Fibroblast of skin of back (primary cell): ENCODE measurements at regions not wholly inside any gene's neighbourhood (a gene's known extent, or its start where the extent isn't known, plus 50 kb on each side); places are given as distances from the start of the nearest gene placed in this dataset.

ENCODE experiments used
- DNase-seq: peaks from one replicate; pipeline ENCODE4 v3.0.0-alpha.2; 2013

DNA sequence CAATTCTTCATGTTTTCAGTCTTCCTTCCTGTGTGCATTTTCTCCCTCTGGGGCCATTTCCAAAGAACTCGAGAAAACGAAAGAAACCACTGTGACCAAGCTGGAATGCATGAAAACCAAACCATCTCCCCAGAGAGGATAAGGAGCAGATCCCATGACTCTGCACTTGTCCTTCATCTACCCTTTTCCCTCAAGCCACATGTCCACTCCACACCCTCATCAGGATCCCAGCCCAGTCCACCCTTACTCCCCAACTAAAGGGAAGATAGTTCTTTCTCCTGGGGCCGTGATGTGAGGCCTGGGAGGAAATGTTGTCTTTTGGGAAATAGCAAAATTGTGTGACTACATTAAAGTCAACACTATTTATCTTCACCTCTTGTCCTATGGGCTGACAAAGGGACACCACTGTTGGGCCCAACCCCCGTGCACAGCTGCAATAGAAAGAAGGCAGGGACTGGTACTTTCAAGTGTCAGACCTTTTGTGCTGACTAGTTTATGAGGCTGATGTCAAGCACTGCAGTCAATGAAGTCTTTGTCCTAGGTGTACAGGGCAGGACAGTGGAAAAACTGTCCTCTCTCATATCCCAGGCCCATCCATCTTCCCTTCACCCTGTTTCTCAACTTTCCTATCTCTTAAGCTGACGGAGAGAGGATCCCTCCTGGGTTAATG is 487.1 kb upstream of the NR2F2 start:
- DNase-seq, result peak; percentile 73

GRCh38 chr15:95845862-95846515 is 484.5 kb upstream of the NR2F2 start:
- DNase-seq, result no peak

GRCh38 chr15:95848126-95848525 is 482.4 kb upstream of the NR2F2 start:
- DNase-seq, result no peak

DNA sequence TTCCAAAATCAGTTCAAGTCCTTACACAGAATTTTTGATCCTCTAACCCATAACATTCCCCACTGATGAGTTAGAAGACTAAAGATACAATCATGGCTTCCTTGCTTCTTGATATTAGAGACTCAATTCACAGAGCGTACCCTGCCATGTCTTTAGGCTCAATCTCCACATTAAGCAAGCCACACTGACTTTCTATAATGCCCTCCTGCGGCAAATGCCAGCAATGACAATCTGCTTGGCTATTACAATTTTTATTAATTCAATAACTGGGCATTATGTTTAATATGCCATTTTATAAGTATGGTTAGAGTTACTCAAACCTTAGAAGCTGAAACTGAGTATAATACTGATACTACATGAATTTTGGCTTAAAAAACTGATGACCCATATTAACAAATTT is 479.7 kb upstream of the NR2F2 start:
- no peak for DNase-seq

DNA sequence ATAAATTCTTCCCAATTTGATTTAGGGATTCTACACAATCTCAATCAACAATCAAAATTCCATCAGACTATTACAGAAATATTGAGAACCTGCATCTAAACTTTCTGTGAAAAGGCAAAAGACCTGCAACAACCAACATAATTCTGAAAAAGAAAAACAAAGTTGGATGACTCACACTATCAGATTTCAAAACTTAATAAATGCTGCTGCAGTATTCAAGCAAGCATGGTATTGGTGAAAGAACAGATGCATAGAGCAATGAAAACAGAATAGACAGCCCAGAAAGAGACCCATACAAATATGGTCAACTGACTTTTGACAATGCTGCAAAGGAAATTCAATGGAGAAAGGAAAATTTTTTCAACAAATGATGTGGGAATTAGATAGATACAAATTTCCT is 477.1 kb upstream of the NR2F2 start:
- peak; percentile 20 for DNase-seq

GRCh38 chr15:95857124-95857757 is 473.3 kb upstream of the NR2F2 start:
- DNase-seq, result peak; percentile 41

DNA sequence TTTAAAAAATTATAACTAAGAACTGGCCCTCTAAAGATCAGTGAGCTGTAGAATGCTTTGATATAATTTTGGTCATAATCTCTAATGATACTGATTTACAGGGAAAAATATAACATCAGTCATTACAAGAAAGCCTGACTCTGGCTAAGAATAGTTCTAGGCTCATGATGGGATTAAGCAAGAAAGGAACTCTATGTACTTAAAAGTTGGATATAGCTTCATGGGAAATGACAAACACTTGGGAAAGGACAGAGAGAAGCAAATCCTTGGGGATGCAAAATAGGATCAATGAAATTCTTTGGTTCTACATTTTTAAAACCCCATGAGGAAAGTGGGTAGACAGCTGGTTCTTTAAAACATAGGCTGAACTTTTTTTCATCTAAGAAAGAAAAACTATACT is 472.7 kb upstream of the NR2F2 start:
- DNase-seq, result no peak

- no peak for DNase-seq
These were observed 470.1 kb upstream of the NR2F2 start for GRCh38 chr15:95860406-95860805.

GRCh38 chr15:95864467-95864886 is 466.0 kb upstream of the NR2F2 start:
- DNase-seq, result no peak

GRCh38 chr15:95865330-95865739 is 465.2 kb upstream of the NR2F2 start:
- DNase-seq, result no peak

DNA sequence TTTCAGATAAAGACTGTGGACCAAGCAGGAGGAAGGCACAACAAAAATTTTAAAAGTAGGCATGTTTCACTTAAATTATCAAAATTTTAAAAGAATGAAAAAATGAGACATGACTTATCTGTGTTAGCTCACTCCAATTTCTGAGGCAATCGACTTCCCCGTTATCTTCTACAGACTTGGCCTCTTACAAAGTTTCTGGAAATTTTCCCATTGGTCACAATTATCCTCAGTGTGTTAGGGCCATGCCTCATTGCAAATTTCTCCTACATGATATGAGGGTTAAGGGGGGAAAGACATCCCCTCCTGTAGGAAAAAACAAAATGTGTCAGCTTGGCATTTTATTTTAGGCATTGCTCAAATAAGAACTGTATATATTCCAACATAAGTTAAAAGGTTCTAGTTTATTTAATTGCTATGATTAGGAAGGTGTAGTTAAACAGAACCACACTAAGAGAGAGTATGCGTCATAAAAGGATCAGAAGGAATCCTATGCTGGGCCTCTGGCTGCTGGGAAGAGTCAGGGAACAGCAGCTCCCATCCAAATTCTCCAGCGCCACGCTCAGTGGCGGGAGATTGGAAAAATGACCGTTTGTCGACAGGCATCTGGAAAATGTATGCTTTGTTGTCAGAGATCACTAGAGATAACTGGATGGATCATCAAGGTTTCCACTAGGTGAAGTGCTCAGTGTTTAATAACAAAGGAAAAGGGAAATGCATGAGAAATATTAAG is 463.6 kb upstream of the NR2F2 start:
- DNase-seq, result no peak

DNA sequence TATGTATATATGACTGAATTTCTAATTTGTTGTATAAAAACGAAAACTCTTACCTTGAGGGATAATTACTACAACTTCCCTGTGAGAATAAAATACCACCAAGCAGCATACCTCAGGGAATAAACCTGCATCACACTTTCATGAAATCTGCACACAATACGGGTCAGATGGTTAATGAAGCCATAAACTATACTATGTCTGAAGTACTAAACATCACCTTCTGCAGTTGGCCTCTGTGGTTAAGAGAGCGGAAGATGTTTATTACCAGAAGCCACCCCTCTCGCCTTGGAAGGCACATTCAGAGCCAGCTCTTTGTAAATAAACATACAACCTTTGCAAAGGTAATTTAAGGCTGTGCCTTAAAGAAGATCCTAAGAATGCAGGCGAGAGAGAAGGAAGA is 462.1 kb upstream of the NR2F2 start:
- no peak for DNase-seq

GRCh38 chr15:95868970-95869369 is 461.5 kb upstream of the NR2F2 start:
- no peak for DNase-seq

DNA sequence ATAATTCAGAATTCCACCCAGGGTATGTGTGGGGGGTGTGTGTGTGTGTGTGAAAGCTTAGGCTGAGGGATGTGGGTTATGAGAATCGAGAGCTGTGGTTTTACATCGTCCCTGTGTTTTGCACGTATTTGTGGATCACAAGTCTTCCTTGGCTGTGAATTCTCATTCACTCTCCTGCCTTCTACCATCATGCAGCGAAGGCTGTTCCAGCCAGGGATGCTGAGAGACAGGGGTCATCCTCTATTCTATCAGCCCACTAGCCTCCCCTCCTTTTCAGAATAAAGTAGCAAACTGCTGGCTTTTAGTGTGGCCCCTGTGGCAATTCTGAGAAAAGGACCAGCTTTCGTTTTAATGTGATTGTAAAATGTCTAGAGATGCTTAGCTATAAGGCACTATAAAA is 460.6 kb upstream of the NR2F2 start:
- no peak for DNase-seq

DNA sequence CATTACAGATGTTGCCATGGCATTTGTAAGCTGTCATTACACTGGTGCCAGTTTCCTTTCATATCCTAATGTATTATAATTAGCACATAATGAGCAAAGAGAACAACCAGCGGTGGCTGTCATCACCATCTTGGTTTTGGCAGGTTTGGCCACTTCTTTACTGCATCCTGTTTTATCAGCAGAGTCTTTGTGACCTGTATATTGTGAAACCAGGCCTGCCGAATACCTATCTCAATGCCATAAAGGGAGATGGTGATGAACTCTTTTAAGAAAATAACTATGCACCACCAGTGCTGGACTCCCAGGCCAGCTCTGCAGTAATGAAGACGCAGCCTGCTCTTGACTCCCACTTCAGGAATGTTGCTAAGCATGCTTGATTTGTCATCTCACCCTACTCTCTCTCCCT is 458.1 kb upstream of the NR2F2 start:
- DNase-seq, result peak; percentile 72

GRCh38 chr15:95874637-95875036 is 455.9 kb upstream of the NR2F2 start:
- DNase-seq, result no peak

DNA sequence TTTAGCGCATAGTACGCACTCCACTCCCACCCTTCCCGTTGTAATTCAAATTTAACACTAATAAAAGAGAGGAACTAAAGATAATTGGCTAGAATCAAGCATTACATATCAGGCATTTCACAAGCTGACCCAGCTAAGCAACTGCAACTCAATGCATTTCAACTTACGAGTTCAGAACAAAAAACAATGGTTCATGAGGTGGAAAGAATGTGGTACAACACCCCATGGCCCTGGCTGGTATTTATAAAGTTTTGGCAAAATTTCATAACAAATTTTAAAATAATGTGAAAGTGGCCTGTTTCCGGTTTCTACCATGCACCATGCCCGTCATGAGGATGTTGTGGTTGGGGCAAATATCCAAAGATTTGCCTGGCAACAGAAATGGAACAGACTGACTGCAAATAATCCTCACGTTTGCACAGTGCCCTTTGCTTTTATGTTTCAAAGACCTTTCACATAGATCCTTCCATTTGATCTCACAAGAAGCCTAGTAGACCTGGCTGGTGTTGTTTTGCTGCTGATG is 455.3 kb upstream of the NR2F2 start:
- peak; percentile 72 for DNase-seq

GRCh38 chr15:95880031-95880570 is 450.4 kb upstream of the NR2F2 start:
- DNase-seq, result no peak

DNA sequence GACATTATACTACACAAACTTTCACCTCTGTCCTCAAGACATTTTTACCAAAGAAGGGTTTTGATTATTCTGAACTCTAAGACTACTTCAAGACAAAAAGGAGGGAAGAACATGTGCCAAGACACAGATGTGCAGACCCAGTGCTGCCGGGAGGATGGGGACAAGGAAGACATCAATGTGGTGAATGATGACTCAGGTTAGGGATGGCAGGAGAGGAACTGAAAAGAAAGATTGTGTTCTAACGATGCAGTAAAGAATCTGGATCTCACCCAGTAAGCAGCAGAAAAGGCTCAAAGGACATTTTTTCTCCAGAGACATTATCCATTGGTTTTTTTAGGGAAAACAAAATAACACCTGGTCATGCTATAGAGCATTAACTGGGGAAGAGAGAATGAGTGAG is 449.9 kb upstream of the NR2F2 start:
- no peak for DNase-seq

DNA sequence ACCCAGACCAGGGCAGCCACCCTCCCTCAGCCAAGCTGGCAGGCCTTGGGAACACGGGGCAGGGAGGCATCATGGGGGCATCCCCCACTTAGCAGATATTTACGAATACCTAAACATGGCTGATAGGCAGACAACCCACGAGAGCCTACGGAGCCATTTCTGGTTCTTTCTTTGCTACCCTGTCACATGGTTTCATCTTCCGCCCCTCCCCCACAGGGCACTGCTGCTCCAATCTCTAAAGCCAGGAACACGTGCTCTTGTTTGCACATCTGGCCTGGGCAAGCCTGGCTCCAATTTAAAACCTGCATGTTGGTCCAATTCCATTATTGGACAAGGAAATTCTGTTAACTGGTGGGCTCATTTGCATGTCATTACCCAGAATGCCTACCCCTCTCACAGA is 447.4 kb upstream of the NR2F2 start:
- no peak for DNase-seq

GRCh38 chr15:95884276-95884675 is 446.2 kb upstream of the NR2F2 start:
- DNase-seq, result peak; percentile 75

DNA sequence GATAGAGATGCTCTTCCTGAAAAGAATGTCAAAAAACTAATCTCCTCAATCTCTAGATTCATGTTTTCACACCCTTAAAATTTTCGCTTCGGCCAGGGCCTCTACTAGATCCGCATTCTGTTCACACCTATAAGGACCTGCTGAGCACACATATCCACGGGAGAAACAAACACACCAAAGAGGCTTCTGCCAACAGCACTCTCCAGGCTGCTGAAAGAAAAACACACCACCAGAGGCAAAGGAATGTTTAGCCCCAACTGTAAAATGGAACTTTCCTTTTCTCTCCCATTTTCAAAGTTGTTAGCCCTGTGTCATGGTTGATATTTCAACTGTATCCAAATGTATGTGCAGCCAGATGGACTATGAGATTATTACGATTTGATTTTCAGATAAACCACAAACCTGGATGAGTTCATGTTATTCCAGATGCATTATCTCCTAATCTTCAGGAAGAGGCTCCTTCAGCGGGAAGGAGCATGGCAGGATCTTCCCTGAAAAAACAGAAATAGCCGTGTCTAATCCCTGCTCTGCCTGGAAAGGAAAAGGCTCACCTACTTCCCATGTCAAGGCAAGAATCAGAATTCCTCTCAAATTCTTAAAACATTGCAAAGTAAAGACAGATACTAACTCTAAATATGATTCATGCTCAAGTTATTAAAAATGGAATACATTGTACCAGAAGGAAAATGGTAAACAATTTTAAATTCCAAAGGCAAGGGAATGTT is 442.7 kb upstream of the NR2F2 start:
- peak; percentile 66 for DNase-seq
